Fibroblast of peridontal ligament (primary cell): ENCODE measurements at regions not wholly inside any gene's neighbourhood (a gene's known extent, or its start where the extent isn't known, plus 50 kb on each side); places are given as distances from the start of the nearest gene placed in this dataset.

Experiments used
- DNase-seq: peaks from one replicate; pipeline ENCODE4 v3.0.0-alpha.2; 2010; ENCODE audit errors: extremely low read depth

DNA sequence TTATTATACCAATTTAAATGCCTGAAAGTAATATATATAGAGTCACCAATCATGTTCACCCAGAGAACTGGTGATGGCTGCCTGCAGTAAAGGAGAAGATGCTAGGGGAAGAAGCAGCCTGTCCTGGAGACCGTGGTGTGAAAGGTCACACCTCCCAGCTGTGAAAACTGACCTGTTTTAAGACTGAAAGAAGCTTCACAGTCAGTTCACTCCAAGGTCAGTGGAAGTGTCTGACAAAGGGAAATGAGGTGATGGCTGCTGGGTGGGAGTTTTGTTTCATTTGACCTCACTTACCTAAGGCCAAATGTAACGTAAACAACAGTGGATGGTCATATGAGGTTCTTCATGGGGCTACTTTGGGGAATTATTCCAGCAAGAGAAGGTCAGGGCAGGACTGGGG is 352.1 kb upstream of the GATB start:
- no peak for DNase-seq

- DNase-seq, result no peak
These were observed 351.4 kb upstream of the GATB start for GRCh38 chr4:152112190-152112589.

- no peak for DNase-seq
These were observed 350.0 kb upstream of the GATB start for GRCh38 chr4:152110780-152111179.

DNA sequence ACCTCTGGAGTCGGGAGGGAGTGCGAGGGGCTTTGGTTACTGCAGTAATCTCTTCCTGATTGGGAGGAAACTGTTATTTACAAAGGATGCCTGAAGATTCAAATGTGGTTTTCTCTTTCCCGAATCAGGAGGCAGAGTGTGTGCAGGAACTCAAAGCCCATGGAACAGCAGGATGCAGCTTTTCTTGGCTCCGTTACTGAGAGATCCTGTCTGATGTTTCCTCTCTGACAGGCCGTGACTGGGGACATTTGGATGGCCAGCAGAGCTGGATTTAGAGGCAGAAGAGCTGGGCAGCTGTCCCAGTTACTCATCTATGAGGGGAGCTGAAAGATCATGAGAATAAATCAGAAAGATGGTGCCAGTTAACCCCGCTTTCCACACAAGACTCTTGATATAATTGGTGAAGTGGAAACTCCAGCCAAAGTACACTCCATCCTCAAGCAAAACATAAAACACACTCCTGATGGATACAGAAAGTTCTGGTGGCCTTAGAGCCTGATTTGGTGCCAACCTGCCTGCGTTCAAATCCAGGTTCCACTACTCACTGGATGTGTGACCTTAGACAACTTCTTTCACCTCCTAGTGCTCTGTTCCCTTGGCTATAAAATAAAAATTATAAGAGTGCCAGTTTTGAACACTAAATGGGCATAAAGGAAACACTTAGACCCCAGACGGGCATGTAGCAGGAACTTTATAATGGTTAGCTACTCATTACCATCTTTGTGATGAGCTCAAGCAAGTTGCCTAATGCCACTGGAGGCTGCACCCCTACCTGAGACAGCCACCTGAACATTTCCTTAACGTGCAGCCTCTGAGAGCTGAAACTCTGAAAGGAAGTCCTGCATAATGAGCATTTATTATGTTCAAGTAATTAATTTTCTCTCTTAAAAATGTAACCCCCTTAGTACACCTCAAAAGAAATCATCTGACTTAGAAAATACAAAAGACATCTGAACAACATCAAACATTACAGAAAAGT is 349.0 kb upstream of the GATB start:
- peak; percentile 30 for DNase-seq

- no peak for DNase-seq
These were observed 347.1 kb upstream of the GATB start for GRCh38 chr4:152107736-152108500.

GRCh38 chr4:152106781-152107321 is 346.0 kb upstream of the GATB start:
- no peak for DNase-seq

DNA sequence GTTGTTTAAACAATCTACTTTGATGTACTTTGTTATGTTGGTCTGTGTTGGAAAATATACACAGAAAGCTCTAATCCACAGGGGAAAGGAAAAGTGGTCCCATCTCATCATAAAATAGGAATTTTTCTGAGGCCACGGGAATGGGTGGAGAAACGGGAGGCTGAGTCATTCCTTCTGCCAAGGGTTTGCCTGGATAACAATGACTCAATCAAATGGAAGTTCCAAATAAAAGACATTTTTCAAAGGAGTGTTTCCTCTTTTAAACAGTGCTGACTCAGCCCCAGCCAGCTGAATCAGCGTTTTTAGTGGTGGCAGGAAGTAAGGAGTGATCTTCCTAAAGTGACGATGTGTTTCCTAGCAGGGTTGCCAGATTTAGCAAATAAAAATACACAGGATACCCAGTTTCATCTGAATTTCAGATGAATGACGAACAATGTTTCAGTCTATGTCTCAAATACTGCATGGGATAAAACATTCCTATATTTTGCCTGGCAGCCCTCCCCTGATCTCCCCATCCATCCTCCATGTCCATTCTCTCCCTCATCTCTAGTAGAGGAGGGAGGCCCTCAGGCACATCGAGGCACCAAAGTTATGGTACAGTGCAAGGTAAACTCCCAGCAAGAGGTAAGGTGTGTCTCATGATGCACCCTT is 345.4 kb upstream of the GATB start:
- DNase-seq, result peak; percentile 98

DNA sequence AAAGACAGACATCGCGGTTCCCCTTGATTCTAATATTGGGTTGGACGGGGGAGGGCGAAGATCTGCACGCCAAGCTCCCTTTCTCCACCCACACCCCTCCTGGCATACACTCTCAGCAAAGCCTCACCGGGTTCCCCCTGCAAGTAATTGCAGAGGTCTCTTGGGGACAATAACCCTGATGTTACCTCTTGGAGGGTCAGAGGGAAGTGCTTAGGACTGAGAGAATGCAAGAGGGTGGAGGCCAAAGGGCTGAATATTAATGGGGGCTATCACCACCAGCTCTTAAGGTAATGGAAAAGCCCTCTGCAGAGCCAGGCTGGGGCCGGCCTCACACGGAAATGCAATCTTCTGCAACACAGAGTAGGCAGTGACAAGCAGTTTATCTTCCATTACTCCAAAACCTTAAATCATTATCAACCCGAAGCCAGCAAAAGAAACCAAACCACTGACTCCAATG is 344.1 kb upstream of the GATB start:
- no peak for DNase-seq

GRCh38 chr4:152104356-152104755 is 343.5 kb upstream of the GATB start:
- DNase-seq, result no peak

- DNase-seq, result no peak
These were observed 342.5 kb upstream of the GATB start for GRCh38 chr4:152103181-152103901.

GRCh38 chr4:152102436-152103000 is 341.7 kb upstream of the GATB start:
- DNase-seq, result no peak

DNA sequence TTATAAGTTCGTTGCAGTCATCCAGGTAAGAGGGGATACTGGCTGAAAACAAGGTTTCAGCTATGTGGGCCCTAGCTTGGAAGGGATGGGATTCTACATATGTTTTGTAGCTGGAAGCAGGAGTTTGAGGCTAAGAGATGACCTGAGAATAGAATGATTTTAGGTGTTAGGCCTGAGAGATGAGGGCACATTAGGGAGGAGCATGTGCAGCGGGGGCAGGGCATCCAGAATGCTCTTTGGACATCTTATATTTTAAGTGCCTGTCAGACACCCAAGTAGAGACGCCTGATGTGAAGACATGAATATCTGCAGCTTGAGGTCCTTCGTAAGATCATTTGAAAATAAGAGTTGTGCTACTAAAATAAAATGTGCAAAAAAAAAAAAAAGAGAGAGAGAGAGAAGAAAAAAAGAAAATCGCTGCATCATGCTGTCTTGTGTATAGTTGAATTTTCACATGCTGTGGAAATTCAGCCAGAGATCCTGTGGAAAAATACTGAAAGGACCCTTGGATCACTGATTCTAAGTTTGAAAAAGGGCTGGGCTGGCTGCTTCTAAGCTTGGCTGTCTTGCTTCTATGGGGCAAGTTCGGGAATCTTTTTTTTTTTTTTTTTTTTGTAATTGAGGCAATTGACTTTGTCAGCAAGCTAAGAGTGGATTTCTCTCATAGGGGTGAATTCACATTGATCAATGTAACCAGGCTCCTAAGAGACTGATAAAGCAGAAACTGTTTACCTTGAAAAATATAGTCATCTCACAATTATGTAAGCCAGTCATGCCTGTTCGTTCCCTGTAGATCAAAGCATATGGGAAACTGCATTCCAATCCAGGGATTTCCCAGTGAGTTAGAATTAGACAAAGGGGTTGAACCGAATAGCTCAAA is 341.0 kb upstream of the GATB start:
- peak; percentile 70 for DNase-seq

GRCh38 chr4:152100379-152101201 is 339.8 kb upstream of the GATB start:
- no peak for DNase-seq

DNA sequence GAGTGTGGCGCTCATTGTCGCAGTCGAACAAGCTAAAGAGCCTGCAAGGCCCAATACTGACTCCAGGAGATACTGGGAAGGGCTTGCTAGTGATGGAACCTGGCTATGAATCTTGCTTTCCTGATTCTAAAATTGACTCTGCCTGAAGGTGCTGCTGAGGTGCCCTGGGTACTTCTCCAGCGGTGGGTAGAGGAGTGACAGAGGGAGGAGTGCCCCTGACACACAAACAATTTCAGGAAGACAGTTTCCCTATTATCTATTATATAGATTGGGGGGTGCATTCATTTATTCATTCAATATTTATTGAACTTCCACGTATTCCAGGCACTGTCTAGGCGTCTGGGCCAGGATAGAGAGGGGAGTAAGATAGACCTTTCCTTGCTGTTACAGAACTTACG is 339.2 kb upstream of the GATB start:
- no peak for DNase-seq

DNA sequence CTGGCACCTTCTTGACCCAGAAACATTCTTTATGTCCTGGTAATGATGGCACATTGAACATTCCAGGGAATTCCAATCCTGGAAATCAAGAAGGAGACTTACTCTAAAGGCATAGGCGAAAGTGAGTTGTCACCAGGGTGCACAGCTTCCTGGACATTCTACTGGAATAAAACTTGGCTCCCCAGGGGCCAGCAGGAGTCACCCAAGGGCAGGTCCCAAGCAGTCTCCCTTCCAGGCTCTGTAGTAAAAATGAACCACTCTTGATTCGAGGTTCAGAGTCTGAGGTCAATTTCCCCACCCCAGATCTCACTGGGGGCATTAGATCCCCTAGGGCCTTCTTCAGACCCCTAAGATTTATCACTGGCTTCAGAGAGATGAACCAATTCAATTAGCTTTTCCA is 338.7 kb upstream of the GATB start:
- no peak for DNase-seq

DNA sequence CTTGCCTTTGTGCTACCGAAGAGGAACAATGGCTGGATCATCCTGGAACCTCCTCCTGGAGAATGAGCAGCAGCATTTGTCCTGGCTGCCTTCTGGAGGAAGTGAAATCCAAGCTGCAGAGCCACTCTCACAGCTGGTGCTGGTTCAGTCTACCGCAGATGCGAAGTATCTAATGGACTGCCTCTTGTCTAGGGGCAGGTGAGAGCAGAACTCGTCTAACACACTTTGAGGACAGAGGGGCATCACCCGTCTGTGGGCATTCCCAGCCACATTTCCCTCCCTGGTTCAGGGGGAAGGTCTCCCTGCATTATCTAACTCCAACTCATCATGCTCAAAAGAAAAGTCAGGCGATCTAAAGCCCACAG is 338.2 kb upstream of the GATB start:
- no peak for DNase-seq

DNA sequence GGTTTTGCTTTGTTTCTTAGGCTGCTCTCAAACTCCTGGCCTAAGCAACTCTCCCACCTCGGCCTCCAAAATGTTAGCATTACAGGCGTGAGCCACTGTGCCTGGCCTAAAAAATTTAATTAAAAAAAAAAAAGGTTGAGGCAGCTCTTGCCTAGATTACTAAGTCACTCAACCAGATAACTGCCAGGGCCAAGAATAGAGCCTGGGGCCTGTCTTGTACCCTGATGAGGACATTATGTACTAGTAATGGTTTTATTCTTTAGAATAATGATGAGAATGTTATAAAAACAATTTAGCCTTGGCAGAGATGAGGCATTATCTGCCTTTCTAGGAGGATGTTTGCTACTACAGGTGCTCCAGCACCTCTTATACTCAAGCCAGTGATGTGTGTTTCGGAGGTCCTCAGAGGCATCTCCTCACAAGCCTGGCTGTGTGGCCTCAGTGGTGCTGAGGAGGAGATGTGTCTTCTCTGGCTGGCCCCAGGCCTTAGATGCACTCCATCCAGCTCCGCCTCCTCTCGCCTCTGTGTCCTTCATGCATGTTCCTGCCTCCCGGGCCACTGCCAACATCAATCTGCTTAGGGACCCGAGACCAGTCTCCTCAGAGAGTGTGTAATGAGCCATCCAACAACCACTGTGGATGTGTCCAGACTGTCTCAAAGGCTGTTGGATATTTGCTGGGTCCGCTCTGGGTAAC is 337.7 kb upstream of the GATB start:
- DNase-seq, result no peak

GRCh38 chr4:152097371-152097770 is 336.6 kb upstream of the GATB start:
- DNase-seq, result no peak

- DNase-seq, result no peak
These were observed 334.9 kb upstream of the GATB start for GRCh38 chr4:152095701-152096070.
